ENCODE measurements at regions not wholly inside any gene's neighbourhood (a gene's known extent, or its start where the extent isn't known, plus 50 kb on each side); places are given as distances from the start of the nearest gene placed in this dataset.
"Not testable (repeated sequence)": the region's sequence is repeated elsewhere in the genome, so short reads cannot be mapped to it uniquely, and the experiment has no call there.

DNA sequence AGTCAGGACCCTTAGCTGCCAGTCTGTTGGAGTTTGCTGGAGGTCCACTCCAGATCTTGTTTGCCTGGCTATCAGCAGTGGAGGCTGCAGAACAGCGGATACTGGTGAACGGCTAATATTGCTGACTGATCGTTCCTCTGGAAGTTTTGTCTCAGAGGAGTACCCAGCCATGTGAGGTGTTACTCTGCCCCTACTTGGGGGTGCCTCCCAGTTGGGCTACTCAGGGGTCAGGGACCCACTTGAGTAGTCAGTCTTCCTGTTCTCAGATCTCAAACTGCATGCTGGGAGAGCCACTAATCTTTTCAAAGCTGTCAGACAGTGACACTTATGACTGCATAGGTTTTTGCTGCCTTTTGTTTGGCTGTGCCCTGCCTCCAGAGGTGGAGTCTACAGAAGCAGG is 160.5 kb downstream of the OR4A47 start:
- not testable (repeated sequence) for DNase-seq (ENCODE audit: low read depth, low spot score); H3K27me3 ChIP-seq (ENCODE audit: insufficient read depth, insufficient read length); H3K4me1 ChIP-seq (ENCODE audit: insufficient read depth, insufficient read length); H3K4me3 ChIP-seq (ENCODE audit: insufficient read length, low read depth); H3K9ac ChIP-seq (ENCODE audit: insufficient read length, low read depth); H3K36me3 ChIP-seq (ENCODE audit: insufficient read depth, insufficient read length, low read length)
- H3K9me3 ChIP-seq (ENCODE audit: insufficient read depth, low read length): peaks cover 10% of the 10 kb centered on the region; the same call in 1 of the 2 replicates

DNA sequence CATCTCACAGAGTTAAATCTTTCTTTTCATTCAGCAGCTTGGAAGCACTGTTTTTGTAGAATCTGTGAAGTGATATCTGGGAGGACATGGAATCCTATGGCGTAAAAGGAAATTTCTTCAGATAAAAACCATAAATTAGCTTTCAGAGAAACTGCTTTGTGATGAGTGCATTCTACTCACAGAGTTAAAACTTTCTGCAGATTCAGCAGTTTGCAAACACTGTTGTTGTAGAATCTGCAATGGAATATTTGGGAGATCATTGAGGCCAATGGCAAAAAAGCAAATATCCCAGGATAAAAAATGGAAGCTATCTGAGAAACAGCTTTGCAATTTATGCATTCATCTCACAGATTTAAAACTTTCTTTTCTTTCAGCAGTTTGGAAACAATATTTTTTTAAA is 180.6 kb downstream of the OR4A47 start:
- H3K4me1 ChIP-seq (ENCODE audit: insufficient read depth, insufficient read length): no peaks in the 10 kb centered on the region
- no peak overlapping the region for H3K9ac ChIP-seq (ENCODE audit: insufficient read length, low read depth)
- DNase-seq (ENCODE audit: low read depth, low spot score): no peak
- TF ChIP-seq ZNF274 (IDR thresholded peaks at IDR 0.05; ENCODE audit: low read depth, low read length): no peak
- H3K36me3 ChIP-seq (ENCODE audit: insufficient read depth, insufficient read length, low read length): no peaks in the 10 kb centered on the region
- H3K27me3 ChIP-seq (ENCODE audit: insufficient read depth, insufficient read length): no peaks in the 10 kb centered on the region
- H3K4me3 ChIP-seq (ENCODE audit: insufficient read length, low read depth): no peak overlapping the region
- H3K9me3 ChIP-seq (ENCODE audit: insufficient read depth, low read length): peaks cover 26% of the 10 kb centered on the region

DNA sequence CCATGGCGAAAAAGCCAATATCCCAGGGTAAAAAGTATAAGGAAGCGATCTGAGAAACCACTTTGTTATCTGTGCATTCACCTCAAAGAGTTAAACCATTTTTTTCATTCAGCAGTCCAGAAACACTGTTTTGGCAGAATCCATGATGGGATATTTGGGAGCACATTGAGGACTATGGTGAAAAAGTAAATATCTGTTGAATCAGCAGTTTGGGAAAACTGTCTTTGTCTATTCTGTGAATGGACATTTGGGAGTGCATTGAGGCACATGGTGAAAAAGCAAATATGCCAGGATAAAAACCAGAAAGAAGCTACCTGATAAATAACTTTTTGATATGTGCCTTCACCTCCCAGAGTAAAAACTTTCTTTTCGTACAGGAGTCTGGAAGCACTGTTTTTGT is 187.4 kb downstream of the OR4A47 start:
- H3K36me3 ChIP-seq (ENCODE audit: insufficient read depth, insufficient read length, low read length): no peaks in the 10 kb centered on the region
- TF ChIP-seq YY1 (IDR thresholded peaks at IDR 0.05; ENCODE audit: insufficient read depth, insufficient read length): no peak
- no peak for TF ChIP-seq ZNF274 (IDR thresholded peaks at IDR 0.05; ENCODE audit: low read depth, low read length)
- TF ChIP-seq SUZ12 (IDR thresholded peaks at IDR 0.05; ENCODE audit: extremely low read depth, insufficient read depth, insufficient read length): no peak
- peaks cover 23% of the 10 kb centered on the region for H3K9me3 ChIP-seq (ENCODE audit: insufficient read depth, low read length)
- no peak overlapping the region for H3K9ac ChIP-seq (ENCODE audit: insufficient read length, low read depth)
- H3K4me3 ChIP-seq (ENCODE audit: insufficient read length, low read depth): no peak overlapping the region
- DNase-seq (ENCODE audit: low read depth, low spot score): no peak
- H3K4me1 ChIP-seq (ENCODE audit: insufficient read depth, insufficient read length): no peaks in the 10 kb centered on the region
- no peaks in the 10 kb centered on the region for H3K27me3 ChIP-seq (ENCODE audit: insufficient read depth, insufficient read length)

DNA sequence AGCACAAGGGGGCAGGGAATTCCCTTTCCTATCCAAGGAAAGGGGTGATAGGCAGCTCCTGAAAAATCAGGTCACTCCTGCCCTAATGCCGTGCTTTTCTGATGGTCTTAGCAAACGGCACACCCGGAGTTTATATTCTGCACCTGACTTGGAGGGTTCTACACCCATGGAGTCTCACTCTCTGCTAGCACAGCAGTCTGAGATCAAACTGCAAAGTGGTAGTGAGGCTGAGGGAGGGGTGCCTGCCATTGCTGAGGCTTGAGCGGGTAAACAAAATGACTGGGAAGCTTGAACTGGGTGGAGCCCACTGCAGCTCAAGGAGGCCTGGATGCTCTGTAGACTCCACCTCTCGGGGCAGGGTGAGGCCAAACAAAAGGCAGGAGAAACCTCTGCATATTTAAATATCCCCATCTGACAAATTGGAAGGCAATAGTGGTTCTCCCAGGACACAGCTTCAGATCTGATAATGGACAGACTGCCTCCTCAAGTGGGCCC is 194.7 kb downstream of the OR4A47 start:
- Histone ChIP-seq H3K9me3 (ENCODE audit: insufficient read depth, low read length) (no peaks in the 10 kb centered on the region), H3K9ac (ENCODE audit: insufficient read length, low read depth) (no peak overlapping the region), H3K27me3 (ENCODE audit: insufficient read depth, insufficient read length) (no peaks in the 10 kb centered on the region), H3K4me3 (ENCODE audit: insufficient read length, low read depth) (no peak overlapping the region), H3K36me3 (ENCODE audit: insufficient read depth, insufficient read length, low read length) (no peaks in the 10 kb centered on the region), H3K4me1 (ENCODE audit: insufficient read depth, insufficient read length) (no peaks in the 10 kb centered on the region)
- no peak for DNase-seq (ENCODE audit: low read depth, low spot score)
- TF ChIP-seq YY1 (IDR thresholded peaks at IDR 0.05; ENCODE audit: insufficient read depth, insufficient read length): no peak
- no peak for TF ChIP-seq ZNF274 (IDR thresholded peaks at IDR 0.05; ENCODE audit: low read depth, low read length)
- no peak for TF ChIP-seq SUZ12 (IDR thresholded peaks at IDR 0.05; ENCODE audit: extremely low read depth, insufficient read depth, insufficient read length)

DNA sequence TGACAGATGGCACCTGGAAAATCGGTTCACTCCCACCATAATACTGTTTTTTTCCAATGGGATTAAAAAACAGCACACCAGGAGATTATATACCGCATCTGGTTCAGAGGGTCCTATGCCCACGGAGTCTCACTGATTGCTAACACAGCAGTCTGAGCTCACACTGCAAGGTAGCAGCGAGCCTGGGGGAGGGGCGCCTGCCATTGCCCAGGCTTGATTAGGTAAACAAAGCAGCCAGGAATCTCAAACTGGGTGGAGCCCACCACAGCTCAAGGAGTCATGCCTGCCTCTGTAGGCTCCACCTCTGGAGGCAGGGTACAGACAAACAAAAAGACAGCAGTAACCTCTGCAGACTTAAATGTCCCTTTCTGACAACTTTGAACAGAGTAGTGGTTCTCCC is 240.9 kb downstream of the OR4A47 start:
- H3K9ac ChIP-seq (ENCODE audit: insufficient read length, low read depth); H3K36me3 ChIP-seq (ENCODE audit: insufficient read depth, insufficient read length, low read length); H3K4me3 ChIP-seq (ENCODE audit: insufficient read length, low read depth); H3K4me1 ChIP-seq (ENCODE audit: insufficient read depth, insufficient read length); DNase-seq (ENCODE audit: low read depth, low spot score); H3K27me3 ChIP-seq (ENCODE audit: insufficient read depth, insufficient read length): not testable (repeated sequence)
- peaks cover 22% of the 10 kb centered on the region for H3K9me3 ChIP-seq (ENCODE audit: insufficient read depth, low read length)

DNA sequence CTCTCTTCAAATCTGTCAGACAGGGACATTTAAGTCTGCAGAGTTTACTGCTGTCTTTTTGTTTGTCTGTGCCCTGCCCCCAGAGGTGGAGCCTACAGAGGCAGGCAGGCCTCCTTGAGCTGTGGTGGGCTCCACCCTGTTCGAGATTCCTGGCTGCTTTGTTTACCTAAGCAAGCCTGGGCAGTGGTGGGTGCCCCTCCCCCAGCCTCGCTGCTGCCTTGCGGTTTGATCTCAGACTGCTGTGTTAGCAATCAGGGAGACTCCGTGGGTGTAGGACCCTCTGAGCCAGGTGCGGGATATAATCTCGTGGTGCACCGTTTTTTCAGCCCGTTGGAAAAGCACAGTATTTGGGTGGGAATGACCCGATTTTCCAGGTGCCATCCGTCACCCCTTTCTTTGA is 233.6 kb downstream of the TRIM51G start:
- peak; percentile 28 for DNase-seq (ENCODE audit: low read depth, low spot score)
- not testable (repeated sequence) for H3K36me3 ChIP-seq (ENCODE audit: insufficient read depth, insufficient read length, low read length); H3K9me3 ChIP-seq (ENCODE audit: insufficient read depth, low read length); H3K4me1 ChIP-seq (ENCODE audit: insufficient read depth, insufficient read length); H3K27me3 ChIP-seq (ENCODE audit: insufficient read depth, insufficient read length); H3K4me3 ChIP-seq (ENCODE audit: insufficient read length, low read depth); H3K9ac ChIP-seq (ENCODE audit: insufficient read length, low read depth)
